Caco-2 (cell line): ENCODE measurements at regions not wholly inside any gene's neighbourhood (a gene's known extent, or its start where the extent isn't known, plus 50 kb on each side); places are given as distances from the start of the nearest gene placed in this dataset.

Experiments
- BruUV-seq: library from RNA; stranded (reverse); fragments of 400-500 nt; replicated peaks from 2 replicates; lab custom pipeline; 2021; lab: Mats Ljungman, UMichigan
- CTCF ChIA-PET: fragments of 300-600 bp; sonication (Branson Sonifier 250); formaldehyde crosslinking; loops from one replicate; lab custom pipeline; 2022; ENCODE audit warnings: antibody characterized with exemption; lab: Charles Lee
- POLR2A ChIA-PET: fragments of 300-600 bp; sonication (Branson Sonifier 250); formaldehyde crosslinking; loops from one replicate; lab custom pipeline; 2022; ENCODE audit warnings: antibody characterized with exemption; lab: Charles Lee
- DNase-seq, 2 experiments: peaks; one replicate each; pipeline versions ENCODE4 v3.0.0 to v3.0.0-alpha.2; 2020 to 2022
- H3K27me3 ChIP-seq: replicated peaks from 2 replicates; pipeline ENCODE4 v1.6.0; 2011; ENCODE audit warnings: low read length; ENCODE audit not compliant: control insufficient read depth, insufficient read depth
- H3K36me3 ChIP-seq: 2 replicates; pipeline ENCODE4 v1.5.1; 2011; ENCODE audit warnings: low read length; ENCODE audit not compliant: control insufficient read depth, insufficient read depth
- H3K4me1 ChIP-seq: fragments of 250-450 bp; sonication (Bioruptor Pico); 2 replicates; pipeline ENCODE4 v1.5.1; 2020; ENCODE audit warnings: mild to moderate bottlenecking
- H3K4me3 ChIP-seq: 2 replicates; pipeline ENCODE4 v1.5.1; 2011; ENCODE audit warnings: low read depth, mild to moderate bottlenecking, control low read depth, low read length
- H3K9me3 ChIP-seq: fragments of 250-450 bp; sonication (Bioruptor Pico); 2 replicates; pipeline ENCODE4 v1.5.1; 2020; ENCODE audit warnings: mild to moderate bottlenecking, moderate library complexity
- H3K27ac Mint-ChIP-seq: one replicate; pipeline ENCODE4 v1.8.0; 2022; ENCODE audit warnings: mixed read lengths; ENCODE audit not compliant: unreplicated experiment
- H3K27me3 Mint-ChIP-seq: one replicate; pipeline ENCODE4 v1.8.0; 2022; ENCODE audit warnings: mixed read lengths; ENCODE audit not compliant: insufficient read depth, unreplicated experiment
- H3K36me3 Mint-ChIP-seq: one replicate; pipeline ENCODE4 v1.8.0; 2022; ENCODE audit warnings: mild to moderate bottlenecking, mixed read lengths; ENCODE audit not compliant: insufficient read depth, unreplicated experiment
- H3K4me1 Mint-ChIP-seq: one replicate; pipeline ENCODE4 v1.8.0; 2022; ENCODE audit warnings: low read depth, mixed read lengths; ENCODE audit not compliant: unreplicated experiment
- H3K4me3 Mint-ChIP-seq: one replicate; pipeline ENCODE4 v1.8.0; 2022; ENCODE audit warnings: mild to moderate bottlenecking, moderate library complexity, mixed read lengths; ENCODE audit not compliant: unreplicated experiment
- H3K9me3 Mint-ChIP-seq: one replicate; pipeline ENCODE4 v1.8.0; 2022; ENCODE audit warnings: mixed read lengths; ENCODE audit not compliant: unreplicated experiment
- intact Hi-C: fragments of 100-400 bp; cut with micrococcal nuclease; formaldehyde crosslinking; loops from one replicate; pipeline ENCODE4 v1.10.0; 2022; ENCODE audit not compliant: unreplicated experiment
- TF ChIP-seq, protein P1 (sequence below), 2 experiments: fragments of 200-600 bp in 1 of 2; IDR thresholded peaks; 1 replicate in 1 of 2; 2 replicates in 1 of 2; pipeline versions ENCODE4 v1.5.1 to v1.8.0; 2011 to 2022; ENCODE audit warnings: antibody characterized with exemption in 1 of 2, control low read depth in 1 of 2, inconsistent platforms in 1 of 2, low read depth in 1 of 2, low read length in 1 of 2, mild to moderate bottlenecking in 1 of 2, moderate library complexity in 1 of 2; ENCODE audit not compliant: insufficient read depth in 1 of 2, severe bottlenecking in 1 of 2, unreplicated experiment in 1 of 2

DNA sequence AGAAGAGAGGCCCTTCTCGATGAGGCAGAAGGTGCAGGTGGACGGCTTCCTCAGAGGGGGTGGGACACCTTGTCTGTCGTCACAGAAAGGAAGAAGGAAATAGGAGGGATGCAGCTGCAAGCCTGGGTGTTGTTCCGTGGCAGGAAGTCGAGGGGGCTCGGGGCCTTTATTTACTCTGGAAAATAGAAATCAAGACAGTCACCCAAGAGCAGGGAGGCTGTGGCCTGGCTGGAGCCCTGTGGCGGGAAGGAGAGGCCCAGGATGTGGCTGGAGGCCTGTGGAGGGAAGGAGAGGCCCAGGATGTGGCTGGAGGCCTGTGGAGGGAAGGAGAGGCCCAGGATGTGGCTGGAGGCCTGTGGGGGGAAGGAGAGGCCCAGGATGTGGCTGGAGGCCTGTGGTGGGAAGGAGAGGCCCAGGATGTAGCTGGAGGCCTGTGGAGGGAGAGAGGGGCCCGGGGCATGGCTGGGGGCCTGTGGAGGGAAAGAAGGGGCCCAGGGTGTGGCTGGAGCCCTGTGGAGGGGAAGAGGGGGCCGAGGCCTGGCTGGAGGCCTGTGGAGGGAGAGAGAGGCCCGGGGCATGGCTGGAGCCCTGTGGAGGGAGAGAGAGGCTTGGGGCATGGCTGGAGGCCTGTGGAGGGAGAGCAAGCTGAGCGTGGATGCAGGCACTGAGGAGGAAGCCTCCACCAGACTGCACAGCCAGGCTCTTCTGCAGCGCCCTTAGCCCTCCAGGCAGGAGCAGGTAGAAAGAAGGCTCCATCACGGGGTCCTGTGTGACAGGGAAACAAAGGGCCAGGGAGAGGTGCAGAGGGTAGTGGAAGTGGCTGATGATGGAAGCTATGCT lies 97.3 kb upstream of the SFMBT2 start:
- peaks cover 4% of the 10 kb centered on the region for H3K36me3 Mint-ChIP-seq
- no peak overlapping the region for H3K27ac Mint-ChIP-seq
- DNase-seq = no peak
- Histone ChIP-seq H3K4me3 (no peak overlapping the region), H3K4me1 (no peaks in the 10 kb centered on the region), H3K36me3 (no peaks in the 10 kb centered on the region), H3K27me3 (no peaks in the 10 kb centered on the region), H3K9me3 (no peaks in the 10 kb centered on the region)
- peaks cover 10% of the 10 kb centered on the region for H3K27me3 Mint-ChIP-seq
- H3K4me3 Mint-ChIP-seq = no peak overlapping the region
- no TSS peak for BruUV-seq
- TF ChIP-seq, protein P1, sequence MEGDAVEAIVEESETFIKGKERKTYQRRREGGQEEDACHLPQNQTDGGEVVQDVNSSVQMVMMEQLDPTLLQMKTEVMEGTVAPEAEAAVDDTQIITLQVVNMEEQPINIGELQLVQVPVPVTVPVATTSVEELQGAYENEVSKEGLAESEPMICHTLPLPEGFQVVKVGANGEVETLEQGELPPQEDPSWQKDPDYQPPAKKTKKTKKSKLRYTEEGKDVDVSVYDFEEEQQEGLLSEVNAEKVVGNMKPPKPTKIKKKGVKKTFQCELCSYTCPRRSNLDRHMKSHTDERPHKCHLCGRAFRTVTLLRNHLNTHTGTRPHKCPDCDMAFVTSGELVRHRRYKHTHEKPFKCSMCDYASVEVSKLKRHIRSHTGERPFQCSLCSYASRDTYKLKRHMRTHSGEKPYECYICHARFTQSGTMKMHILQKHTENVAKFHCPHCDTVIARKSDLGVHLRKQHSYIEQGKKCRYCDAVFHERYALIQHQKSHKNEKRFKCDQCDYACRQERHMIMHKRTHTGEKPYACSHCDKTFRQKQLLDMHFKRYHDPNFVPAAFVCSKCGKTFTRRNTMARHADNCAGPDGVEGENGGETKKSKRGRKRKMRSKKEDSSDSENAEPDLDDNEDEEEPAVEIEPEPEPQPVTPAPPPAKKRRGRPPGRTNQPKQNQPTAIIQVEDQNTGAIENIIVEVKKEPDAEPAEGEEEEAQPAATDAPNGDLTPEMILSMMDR (IDR thresholded peaks at IDR 0.05; ENCODE audit: insufficient read depth in 1 of 2, low read depth in 1 of 2, low read length in 1 of 2, severe bottlenecking in 1 of 2, unreplicated experiment in 1 of 2) = no peak
- ChIA-PET CTCF (interaction anchor here (1.0 kb wide), 1 partner anchor 18 kb away, joined by 4 read pairs; no protein-coding TSS in a partner anchor), POLR2A (no interaction called here)
- intact Hi-C loops = no loop called here
- peaks cover 7% of the 10 kb centered on the region for H3K4me1 Mint-ChIP-seq
- no peaks in the 10 kb centered on the region for H3K9me3 Mint-ChIP-seq

DNA sequence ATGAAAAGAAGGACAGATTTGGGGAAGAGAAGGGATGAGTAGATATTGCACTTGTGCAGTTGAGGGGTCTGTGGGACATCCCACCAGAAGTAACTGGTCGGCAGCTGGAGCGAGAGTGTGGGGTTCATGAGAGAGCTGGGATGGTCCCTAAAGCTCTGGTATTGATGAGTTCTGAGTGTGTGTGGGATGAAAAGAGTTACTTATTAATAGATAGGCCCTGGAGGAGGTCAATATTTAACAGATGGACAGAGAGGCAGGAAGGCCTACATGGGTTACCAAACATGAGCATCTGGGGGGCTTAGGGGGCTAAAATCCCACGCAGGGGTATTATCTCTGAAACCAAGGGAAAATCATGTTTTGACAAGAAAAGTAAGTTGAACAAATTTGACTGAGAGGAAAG lies 95.7 kb upstream of the SFMBT2 start:
- CTCF ChIA-PET = no interaction called here
- TF ChIP-seq, protein P1 (IDR thresholded peaks at IDR 0.05; ENCODE audit: insufficient read depth in 1 of 2, low read depth in 1 of 2, low read length in 1 of 2, severe bottlenecking in 1 of 2, unreplicated experiment in 1 of 2) = no peak
- POLR2A ChIA-PET = no interaction called here
- Histone ChIP-seq H3K27me3 (no peaks in the 10 kb centered on the region), H3K4me3 (no peak overlapping the region), H3K9me3 (no peaks in the 10 kb centered on the region), H3K4me1 (no peaks in the 10 kb centered on the region), H3K36me3 (no peaks in the 10 kb centered on the region)
- no TSS peak for BruUV-seq
- H3K4me1 Mint-ChIP-seq = peaks cover 7% of the 10 kb centered on the region
- intact Hi-C loops = no loop called here
- H3K9me3 Mint-ChIP-seq = no peaks in the 10 kb centered on the region
- DNase-seq = no peak
- peaks cover 6% of the 10 kb centered on the region for H3K27me3 Mint-ChIP-seq
- no peak overlapping the region for H3K4me3 Mint-ChIP-seq
- H3K27ac Mint-ChIP-seq = no peak overlapping the region
- H3K36me3 Mint-ChIP-seq = no peaks in the 10 kb centered on the region

DNA sequence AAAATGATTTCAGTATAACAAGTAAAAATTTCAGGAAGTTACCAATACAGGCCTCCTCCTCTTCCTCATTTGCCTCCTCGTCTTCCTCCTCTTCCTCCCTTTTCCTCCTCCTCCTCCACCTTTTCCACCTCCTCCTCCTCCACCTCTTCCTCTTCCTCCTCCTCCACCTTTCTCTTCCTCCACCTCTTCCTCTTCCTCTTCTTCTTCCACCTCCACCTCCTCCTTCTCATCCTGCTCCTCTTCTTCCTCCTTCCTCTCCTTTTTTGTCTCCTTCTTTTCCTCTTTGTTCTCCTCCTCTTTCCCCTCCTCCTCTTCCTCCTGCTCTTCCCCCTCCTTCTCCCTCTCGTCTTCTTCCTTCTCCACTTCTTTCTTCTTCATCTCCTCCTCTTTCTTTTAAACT lies 94.4 kb upstream of the SFMBT2 start:
- no peaks in the 10 kb centered on the region for H3K36me3 ChIP-seq
- H3K4me1 Mint-ChIP-seq = peaks cover 7% of the 10 kb centered on the region
- no peaks in the 10 kb centered on the region; the same call in 1 of the 2 replicates for H3K27me3 ChIP-seq
- H3K4me3 Mint-ChIP-seq = no peak overlapping the region
- no peak overlapping the region for H3K27ac Mint-ChIP-seq
- TF ChIP-seq, protein P1 (IDR thresholded peaks at IDR 0.05; ENCODE audit: insufficient read depth in 1 of 2, low read depth in 1 of 2, low read length in 1 of 2, severe bottlenecking in 1 of 2, unreplicated experiment in 1 of 2) = no peak
- intact Hi-C loops = no loop called here
- no TSS peak for BruUV-seq
- no peaks in the 10 kb centered on the region for H3K4me1 ChIP-seq
- H3K4me3 ChIP-seq = no peak overlapping the region
- no peaks in the 10 kb centered on the region for H3K9me3 Mint-ChIP-seq
- no peak for DNase-seq
- H3K9me3 ChIP-seq = no peaks in the 10 kb centered on the region
- ChIA-PET CTCF (no interaction called here), POLR2A (no interaction called here)
- no peaks in the 10 kb centered on the region for H3K36me3 Mint-ChIP-seq
- peaks cover 9% of the 10 kb centered on the region for H3K27me3 Mint-ChIP-seq
